ENCODE measurements at regions not wholly inside any gene's neighbourhood (a gene's known extent, or its start where the extent isn't known, plus 50 kb on each side); places are given as distances from the start of the nearest gene placed in this dataset.

- Histone ChIP-seq H3K4me2 (ENCODE audit: insufficient read depth, low read length, poor library complexity, severe bottlenecking) (no peak overlapping the region), H3K18ac (ENCODE audit: low read length) (peak overlapping the region; percentile 52), H2BK120ac (ENCODE audit: low read depth, low read length) (no peak overlapping the region), H2BK5ac (ENCODE audit: low read length) (no peak overlapping the region), H3K4me3 (ENCODE audit: low read length in 2 of 2) (no peak overlapping the region), H4K91ac (ENCODE audit: low read depth, low read length, poor library complexity) (no peak overlapping the region), H3K23ac (ENCODE audit: low read depth, low read length, poor library complexity) (no peak overlapping the region), H3K4ac (ENCODE audit: low read length) (no peak overlapping the region), H2AFZ (ENCODE audit: low read length) (no peak overlapping the region), H3K4me1 (ENCODE audit: control insufficient read depth in 2 of 2, insufficient read depth in 1 of 2, low read depth in 1 of 2, low read length in 2 of 2) (no peaks in the 10 kb centered on the region), H3K36me3 (replicated peaks in 1 of 2; ENCODE audit: control insufficient read depth in 2 of 2, insufficient read depth in 2 of 2, low read length in 2 of 2) (no peaks in the 10 kb centered on the region), H3K27ac (replicated peaks; ENCODE audit: low read length) (no peak overlapping the region), H2BK12ac (ENCODE audit: low read length) (no peak overlapping the region), H3K14ac (ENCODE audit: low read length) (no peak overlapping the region), H2AK5ac (ENCODE audit: low read depth, low read length) (peak overlapping the region; percentile 15), H2BK15ac (ENCODE audit: low read length) (no peak overlapping the region), H3K9me3 (replicated peaks in 1 of 2; ENCODE audit: control insufficient read depth in 2 of 2, insufficient read depth in 1 of 2, low read depth in 1 of 2, low read length in 2 of 2) (peaks cover 0 to 2% of the 10 kb centered on the region in 2 donors), H3K79me1 (ENCODE audit: low read depth, low read length) (no peaks in the 10 kb centered on the region), H3K27me3 (ENCODE audit: control insufficient read depth in 3 of 3, insufficient read depth in 3 of 3, low read depth in 1 of 3, low read length in 3 of 3) (peaks cover 0 to 3% (median 0%) of the 10 kb centered on the region in 3 experiments), H3K9ac (ENCODE audit: low read depth, low read length, poor library complexity) (no peak overlapping the region), H4K8ac (ENCODE audit: low read depth, low read length) (no peak overlapping the region)
- DNase-seq (ENCODE audit: low spot score), result no peak
- no CpG with 5 or more reads among the region's 13 CpGs for WGBS, 2 donors (ENCODE audit: extremely low coverage in 2 of 2, insufficient read length in 2 of 2, insufficient replicate concordance in 1 of 2)
Measured at GRCh38 chr22:49587987-49588386, 239.7 kb downstream of the BRD1 start.

GRCh38 chr22:49587421-49587820, 240.3 kb downstream of the BRD1 start:
- Histone ChIP-seq H3K18ac (ENCODE audit: low read length) (peak overlapping the region; percentile 79), H3K14ac (ENCODE audit: low read length) (no peak overlapping the region), H4K91ac (ENCODE audit: low read depth, low read length, poor library complexity) (no peak overlapping the region), H3K4me1 (ENCODE audit: control insufficient read depth in 2 of 2, insufficient read depth in 1 of 2, low read depth in 1 of 2, low read length in 2 of 2) (no peaks in the 10 kb centered on the region), H2BK120ac (ENCODE audit: low read depth, low read length) (no peak overlapping the region), H3K23ac (ENCODE audit: low read depth, low read length, poor library complexity) (no peak overlapping the region), H4K8ac (ENCODE audit: low read depth, low read length) (no peak overlapping the region), H3K9ac (ENCODE audit: low read depth, low read length, poor library complexity) (no peak overlapping the region), H3K79me1 (ENCODE audit: low read depth, low read length) (no peaks in the 10 kb centered on the region), H3K27me3 (ENCODE audit: control insufficient read depth in 3 of 3, insufficient read depth in 3 of 3, low read depth in 1 of 3, low read length in 3 of 3) (peaks cover 0 to 3% (median 0%) of the 10 kb centered on the region in 3 experiments), H3K9me3 (replicated peaks in 1 of 2; ENCODE audit: control insufficient read depth in 2 of 2, insufficient read depth in 1 of 2, low read depth in 1 of 2, low read length in 2 of 2) (peaks cover 0 to 2% of the 10 kb centered on the region in 2 donors), H2BK15ac (ENCODE audit: low read length) (peak overlapping the region; percentile 39), H2BK12ac (ENCODE audit: low read length) (no peak overlapping the region), H3K4me2 (ENCODE audit: insufficient read depth, low read length, poor library complexity, severe bottlenecking) (no peak overlapping the region), H2BK5ac (ENCODE audit: low read length) (no peak overlapping the region), H2AK5ac (ENCODE audit: low read depth, low read length) (peak overlapping the region; percentile 72), H2AFZ (ENCODE audit: low read length) (no peak overlapping the region), H3K27ac (replicated peaks; ENCODE audit: low read length) (no peak overlapping the region), H3K4ac (ENCODE audit: low read length) (no peak overlapping the region), H3K4me3 (ENCODE audit: low read length in 2 of 2) (no peak overlapping the region), H3K36me3 (replicated peaks in 1 of 2; ENCODE audit: control insufficient read depth in 2 of 2, insufficient read depth in 2 of 2, low read length in 2 of 2) (no peaks in the 10 kb centered on the region)
- no peak for DNase-seq (ENCODE audit: low spot score)
- WGBS, 2 donors (ENCODE audit: extremely low coverage in 2 of 2, insufficient read length in 2 of 2, insufficient replicate concordance in 1 of 2), result no CpG with 5 or more reads among the region's 13 CpGs

- peak overlapping the region; percentile 72 for H3K14ac ChIP-seq (ENCODE audit: low read length)
- no CpG with 5 or more reads among the region's 12 CpGs for WGBS, 2 donors (ENCODE audit: extremely low coverage in 2 of 2, insufficient read length in 2 of 2, insufficient replicate concordance in 1 of 2)
- H2BK120ac ChIP-seq (ENCODE audit: low read depth, low read length), result no peak overlapping the region
- H3K4me2 ChIP-seq (ENCODE audit: insufficient read depth, low read length, poor library complexity, severe bottlenecking), result no peak overlapping the region
- no peaks in the 10 kb centered on the region for H3K36me3 ChIP-seq (replicated peaks in 1 of 2; ENCODE audit: control insufficient read depth in 2 of 2, insufficient read depth in 2 of 2, low read length in 2 of 2)
- H3K23ac ChIP-seq (ENCODE audit: low read depth, low read length, poor library complexity), result no peak overlapping the region
- H2AFZ ChIP-seq (ENCODE audit: low read length), result no peak overlapping the region
- peaks cover 0 to 1% of the 10 kb centered on the region in 2 donors for H3K4me1 ChIP-seq (ENCODE audit: control insufficient read depth in 2 of 2, insufficient read depth in 1 of 2, low read depth in 1 of 2, low read length in 2 of 2)
- H4K8ac ChIP-seq (ENCODE audit: low read depth, low read length), result no peak overlapping the region
- peak overlapping the region; percentile 39 for H2BK15ac ChIP-seq (ENCODE audit: low read length)
- no peaks in the 10 kb centered on the region for H3K79me1 ChIP-seq (ENCODE audit: low read depth, low read length)
- H3K4me3 ChIP-seq (ENCODE audit: low read length in 2 of 2), result no peak overlapping the region
- peak overlapping the region; percentile 60 for H3K18ac ChIP-seq (ENCODE audit: low read length)
- no peak overlapping the region for H3K27ac ChIP-seq (replicated peaks; ENCODE audit: low read length)
- no peak for DNase-seq (ENCODE audit: low spot score)
- H2BK12ac ChIP-seq (ENCODE audit: low read length), result no peak overlapping the region
- no peak overlapping the region for H2BK5ac ChIP-seq (ENCODE audit: low read length)
- no peak overlapping the region for H3K4ac ChIP-seq (ENCODE audit: low read length)
- peaks cover 0 to 3% (median 0%) of the 10 kb centered on the region in 3 experiments for H3K27me3 ChIP-seq (ENCODE audit: control insufficient read depth in 3 of 3, insufficient read depth in 3 of 3, low read depth in 1 of 3, low read length in 3 of 3)
- H2AK5ac ChIP-seq (ENCODE audit: low read depth, low read length), result peak overlapping the region; percentile 72
- no peak overlapping the region for H3K9ac ChIP-seq (ENCODE audit: low read depth, low read length, poor library complexity)
- no peak overlapping the region for H4K91ac ChIP-seq (ENCODE audit: low read depth, low read length, poor library complexity)
- peaks cover 0 to 2% of the 10 kb centered on the region in 2 donors for H3K9me3 ChIP-seq (replicated peaks in 1 of 2; ENCODE audit: control insufficient read depth in 2 of 2, insufficient read depth in 1 of 2, low read depth in 1 of 2, low read length in 2 of 2)
Measured at GRCh38 chr22:49586873-49587272, 240.8 kb downstream of the BRD1 start.

DNA sequence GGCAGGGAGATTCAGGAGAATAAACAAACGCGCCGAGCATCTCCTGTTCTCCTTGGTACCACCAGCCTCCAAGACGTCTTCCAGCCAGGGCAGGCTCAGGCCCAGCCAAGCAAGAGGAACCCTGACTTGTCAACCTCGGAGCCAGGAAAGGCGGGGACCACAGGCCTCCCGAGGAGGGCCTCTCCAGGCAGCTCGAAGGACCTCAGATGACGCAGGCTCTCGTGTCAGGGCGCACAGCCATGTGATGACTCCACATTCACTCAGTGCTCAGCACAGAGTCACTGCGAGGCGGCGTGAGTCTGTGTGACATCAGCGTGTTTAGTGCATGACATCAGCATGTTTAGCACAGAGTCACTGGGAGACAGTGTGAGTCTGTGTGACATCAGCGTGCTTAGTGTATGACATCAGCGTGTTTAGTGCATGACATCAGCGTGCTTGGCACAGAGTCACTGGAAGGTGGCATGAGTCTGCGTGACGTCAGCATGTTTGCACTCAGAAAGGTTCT, 241.4 kb downstream of the BRD1 start:
- Histone ChIP-seq H2BK15ac (ENCODE audit: low read length) (peak overlapping the region; percentile 12), H3K14ac (ENCODE audit: low read length) (no peak overlapping the region), H4K91ac (ENCODE audit: low read depth, low read length, poor library complexity) (no peak overlapping the region), H3K4me3 (ENCODE audit: low read length in 2 of 2) (no peak overlapping the region), H3K4ac (ENCODE audit: low read length) (no peak overlapping the region), H2BK12ac (ENCODE audit: low read length) (no peak overlapping the region), H3K4me1 (ENCODE audit: control insufficient read depth in 2 of 2, insufficient read depth in 1 of 2, low read depth in 1 of 2, low read length in 2 of 2) (peaks cover 0 to 3% of the 10 kb centered on the region in 2 donors), H2BK120ac (ENCODE audit: low read depth, low read length) (no peak overlapping the region), H2AFZ (ENCODE audit: low read length) (no peak overlapping the region), H3K9me3 (replicated peaks in 1 of 2; ENCODE audit: control insufficient read depth in 2 of 2, insufficient read depth in 1 of 2, low read depth in 1 of 2, low read length in 2 of 2) (peaks cover 0 to 2% of the 10 kb centered on the region in 2 donors), H3K23ac (ENCODE audit: low read depth, low read length, poor library complexity) (no peak overlapping the region), H3K9ac (ENCODE audit: low read depth, low read length, poor library complexity) (no peak overlapping the region), H4K8ac (ENCODE audit: low read depth, low read length) (no peak overlapping the region), H3K4me2 (ENCODE audit: insufficient read depth, low read length, poor library complexity, severe bottlenecking) (no peak overlapping the region), H3K36me3 (replicated peaks in 1 of 2; ENCODE audit: control insufficient read depth in 2 of 2, insufficient read depth in 2 of 2, low read length in 2 of 2) (no peaks in the 10 kb centered on the region), H2BK5ac (ENCODE audit: low read length) (no peak overlapping the region), H3K27me3 (ENCODE audit: control insufficient read depth in 3 of 3, insufficient read depth in 3 of 3, low read depth in 1 of 3, low read length in 3 of 3) (peaks cover 0 to 3% (median 0%) of the 10 kb centered on the region in 3 experiments), H3K79me1 (ENCODE audit: low read depth, low read length) (no peaks in the 10 kb centered on the region), H3K27ac (replicated peaks; ENCODE audit: low read length) (no peak overlapping the region), H3K18ac (ENCODE audit: low read length) (peak overlapping the region; percentile 11), H2AK5ac (ENCODE audit: low read depth, low read length) (no peak overlapping the region)
- no CpG with 5 or more reads among the region's 20 CpGs for WGBS, 2 donors (ENCODE audit: extremely low coverage in 2 of 2, insufficient read length in 2 of 2, insufficient replicate concordance in 1 of 2)
- no peak for DNase-seq (ENCODE audit: low spot score)
